A549 (cell line): ENCODE measurements at regions not wholly inside any gene's neighbourhood (a gene's known extent, or its start where the extent isn't known, plus 50 kb on each side); places are given as distances from the start of the nearest gene placed in this dataset.
A peak's percentile ranks its signal among the peaks of the same experiment; 100 is the strongest.

Experiments
- ATAC-seq, 2 experiments: fragments of 200-7000 bp in 1 of 2; fragments of >200 bp in 1 of 2; cut with Nextera tagmentation in 1 of 2; cut with Tn5 transposase in 1 of 2; 3 replicates each; pipeline versions ENCODE4 v1.8.0 to v1.9.1; 2018 to 2020; ENCODE audit warnings: mild to moderate bottlenecking in 1 of 2, moderate library complexity in 1 of 2
- CTCF ChIA-PET: fragments of 300-600 bp; sonication (Branson Sonifier 250); formaldehyde crosslinking; extraction: SDS; loops from one replicate; lab custom pipeline; 2021; ENCODE audit warnings: antibody characterized with exemption, inconsistent platforms; lab: Yijun Ruan, JAX
- POLR2A ChIA-PET: fragments of 350-600 bp; formaldehyde crosslinking; extraction: SDS; loops from one replicate; lab custom pipeline; 2021; ENCODE audit warnings: antibody characterized with exemption, inconsistent platforms; lab: Yijun Ruan, JAX
- DNase-seq, 2 experiments: peaks; one replicate each; pipeline versions ENCODE4 v3.0.0 to v3.0.0-alpha.2; 2011 to 2016; ENCODE audit warnings: low read depth in 1 of 2, low spot score in 1 of 2
- FAIRE-seq: peaks from 2 replicates; lab custom pipeline; 2011; peaks lifted over from hg19 to GRCh38; lab: Jason Lieb, UNC
- H3K27ac ChIP-seq, 2 experiments: fragments of >200 bp; sonication (Bioruptor Twin); formaldehyde crosslinking; 3 replicates each; pipeline ENCODE4 v1.5.1; 2016 to 2017
- H3K4me1 ChIP-seq: fragments of >200 bp; sonication (Bioruptor Twin); formaldehyde crosslinking; 3 replicates; pipeline ENCODE4 v1.6.1; 2016
- H3K4me2 ChIP-seq: fragments of >200 bp; sonication (Bioruptor Twin); formaldehyde crosslinking; 3 replicates; pipeline ENCODE4 v1.6.1; 2016
- H3K4me3 ChIP-seq: fragments of >200 bp; sonication (Bioruptor Twin); formaldehyde crosslinking; 3 replicates; pipeline ENCODE4 v1.5.1; 2016
- H3K9me3 ChIP-seq: fragments of >200 bp; sonication (Bioruptor Twin); formaldehyde crosslinking; 3 replicates; pipeline ENCODE4 v1.6.1; 2016
- BHLHE40 ChIP-seq: IDR thresholded peaks from 2 replicates; pipeline ENCODE4 v1.6.1; 2012; ENCODE audit warnings: low read depth, low read length, inconsistent platforms
- CBX8 ChIP-seq: fragments of 200-600 bp; sonication (generic); IDR thresholded peaks from 2 replicates; pipeline ENCODE4 v1.6.1; 2016
- CEBPB ChIP-seq, 2 experiments: fragments of >200 bp in 1 of 2; sonication (Bioruptor Twin) in 1 of 2; formaldehyde crosslinking in 1 of 2; IDR thresholded peaks; 2 replicates each; pipeline ENCODE4 v1.6.1; 2012 to 2016
- EHMT2 ChIP-seq: fragments of 200-600 bp; sonication (generic); IDR thresholded peaks from 2 replicates; pipeline ENCODE4 v1.6.1; 2016; ENCODE audit warnings: antibody characterized with exemption, low read depth, mild to moderate bottlenecking, moderate library complexity
- HEYL ChIP-seq: fragments of 250-450 bp; sonication (Bioruptor Pico); IDR thresholded peaks from 2 replicates; pipeline ENCODE4 v1.8.0; 2021; ENCODE audit warnings: mild to moderate bottlenecking, moderate library complexity
- MYC ChIP-seq: IDR thresholded peaks from 2 replicates; pipeline ENCODE4 v1.6.1; 2012; ENCODE audit warnings: mild to moderate bottlenecking, inconsistent platforms, low read length, improper control_type of control experiment, borderline replicate concordance
- NPAS2 ChIP-seq: fragments of 250-450 bp; sonication (Bioruptor Pico); IDR thresholded peaks from 2 replicates; pipeline ENCODE4 v1.8.0; 2022; ENCODE audit warnings: mild to moderate bottlenecking, moderate library complexity, borderline replicate concordance
- POLR2A ChIP-seq: IDR thresholded peaks from 2 replicates; pipeline ENCODE4 v1.6.1; 2012; ENCODE audit warnings: mild to moderate bottlenecking, low read length
- RARB ChIP-seq: fragments of 250-450 bp; sonication (Bioruptor Pico); IDR thresholded peaks from 2 replicates; pipeline ENCODE4 v1.8.0; 2021; ENCODE audit warnings: mild to moderate bottlenecking, moderate library complexity
- TFCP2L1 ChIP-seq: fragments of 250-450 bp; sonication (Bioruptor Pico); IDR thresholded peaks from 2 replicates; pipeline ENCODE4 v1.5.0; 2021; ENCODE audit warnings: mild to moderate bottlenecking
- ZC3H11A ChIP-seq: fragments of 450-650 bp; IDR thresholded peaks from 2 replicates; pipeline ENCODE4 v1.6.1; 2014; ENCODE audit warnings: antibody characterized with exemption, mild to moderate bottlenecking
- ZFP36 ChIP-seq: fragments of 450-650 bp; IDR thresholded peaks from 2 replicates; pipeline ENCODE4 v1.6.1; 2014; ENCODE audit warnings: borderline replicate concordance; ENCODE audit not compliant: partially characterized antibody
- ZNF302 ChIP-seq: fragments of 250-450 bp; sonication (Bioruptor Pico); IDR thresholded peaks from 2 replicates; pipeline ENCODE4 v1.9.0; 2021; ENCODE audit warnings: inconsistent platforms, mild to moderate bottlenecking, moderate library complexity
- WGBS: methylation state at CpG from one replicate; pipeline ENCODE4 v1.1.6; 2017; ENCODE audit errors: missing lambda C conversion rate; 5-methylcytosine and 5-hydroxymethylcytosine counted together
- TF ChIP-seq, protein P1 (sequence below): fragments of 200-600 bp; sonication (generic); IDR thresholded peaks from 2 replicates; pipeline ENCODE4 v1.6.1; 2016; ENCODE audit warnings: antibody characterized with exemption, mild to moderate bottlenecking, moderate library complexity
- TF ChIP-seq, protein P2 (sequence below): IDR thresholded peaks from 2 replicates; pipeline ENCODE4 v1.6.1; 2012

DNA sequence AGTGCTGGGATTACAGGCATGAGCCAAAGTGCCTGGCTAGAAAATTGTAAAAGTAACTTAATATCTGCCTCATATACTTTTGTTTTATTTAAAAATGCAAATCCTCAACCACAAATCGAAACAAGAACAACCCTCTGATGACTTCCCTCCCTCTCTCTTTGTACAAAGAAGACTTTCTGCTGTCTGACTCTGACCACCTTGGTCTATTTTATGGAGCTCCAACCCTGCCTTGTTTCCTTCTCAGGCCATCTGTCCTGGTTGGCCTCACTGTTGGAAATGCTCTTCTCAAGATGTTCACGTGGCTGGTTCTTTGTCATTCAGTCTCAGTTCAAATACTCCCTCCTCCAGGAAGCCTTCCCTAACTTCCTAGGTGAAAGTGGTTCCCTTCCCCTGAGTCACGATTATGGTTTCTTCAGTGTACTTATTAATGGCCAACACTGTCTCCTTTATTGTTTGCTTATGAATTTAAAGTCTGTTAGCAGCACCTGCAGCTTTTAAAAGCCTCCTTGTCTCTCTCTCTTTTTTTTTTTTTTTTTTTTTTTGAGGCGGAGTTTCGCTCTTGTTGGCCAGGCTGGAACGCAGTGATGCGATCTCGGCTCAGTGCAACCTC, 151.5 kb upstream of the SALL4 start:
- H3K9me3 ChIP-seq, result no peaks in the 10 kb centered on the region
- no peak overlapping the region for H3K4me3 ChIP-seq
- no peak overlapping the region for H3K27ac ChIP-seq
- POLR2A ChIA-PET, result no interaction called here
- no peak overlapping the region for H3K4me2 ChIP-seq
- DNase-seq (no peak), ATAC-seq (no peak)
- CTCF ChIA-PET, result interaction anchor here (0.6 to 1.7 kb wide), 7 partner anchors 39 to 649 kb away, joined by 3 to 7 read pairs (median 3); no protein-coding TSS in a partner anchor
- no peaks in the 10 kb centered on the region for H3K4me1 ChIP-seq
- TF ChIP-seq, protein P1, sequence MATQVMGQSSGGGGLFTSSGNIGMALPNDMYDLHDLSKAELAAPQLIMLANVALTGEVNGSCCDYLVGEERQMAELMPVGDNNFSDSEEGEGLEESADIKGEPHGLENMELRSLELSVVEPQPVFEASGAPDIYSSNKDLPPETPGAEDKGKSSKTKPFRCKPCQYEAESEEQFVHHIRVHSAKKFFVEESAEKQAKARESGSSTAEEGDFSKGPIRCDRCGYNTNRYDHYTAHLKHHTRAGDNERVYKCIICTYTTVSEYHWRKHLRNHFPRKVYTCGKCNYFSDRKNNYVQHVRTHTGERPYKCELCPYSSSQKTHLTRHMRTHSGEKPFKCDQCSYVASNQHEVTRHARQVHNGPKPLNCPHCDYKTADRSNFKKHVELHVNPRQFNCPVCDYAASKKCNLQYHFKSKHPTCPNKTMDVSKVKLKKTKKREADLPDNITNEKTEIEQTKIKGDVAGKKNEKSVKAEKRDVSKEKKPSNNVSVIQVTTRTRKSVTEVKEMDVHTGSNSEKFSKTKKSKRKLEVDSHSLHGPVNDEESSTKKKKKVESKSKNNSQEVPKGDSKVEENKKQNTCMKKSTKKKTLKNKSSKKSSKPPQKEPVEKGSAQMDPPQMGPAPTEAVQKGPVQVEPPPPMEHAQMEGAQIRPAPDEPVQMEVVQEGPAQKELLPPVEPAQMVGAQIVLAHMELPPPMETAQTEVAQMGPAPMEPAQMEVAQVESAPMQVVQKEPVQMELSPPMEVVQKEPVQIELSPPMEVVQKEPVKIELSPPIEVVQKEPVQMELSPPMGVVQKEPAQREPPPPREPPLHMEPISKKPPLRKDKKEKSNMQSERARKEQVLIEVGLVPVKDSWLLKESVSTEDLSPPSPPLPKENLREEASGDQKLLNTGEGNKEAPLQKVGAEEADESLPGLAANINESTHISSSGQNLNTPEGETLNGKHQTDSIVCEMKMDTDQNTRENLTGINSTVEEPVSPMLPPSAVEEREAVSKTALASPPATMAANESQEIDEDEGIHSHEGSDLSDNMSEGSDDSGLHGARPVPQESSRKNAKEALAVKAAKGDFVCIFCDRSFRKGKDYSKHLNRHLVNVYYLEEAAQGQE, result no peak
- TF ChIP-seq ZFP36 (peak; percentile 61), ZNF302 (CRISPR knock-in tag) (no peak)
- TF ChIP-seq, all 56 proteins: peak for 1
- 85% methylated on average over 8 of the region's 8 CpGs for WGBS
- no peak for FAIRE-seq

DNA sequence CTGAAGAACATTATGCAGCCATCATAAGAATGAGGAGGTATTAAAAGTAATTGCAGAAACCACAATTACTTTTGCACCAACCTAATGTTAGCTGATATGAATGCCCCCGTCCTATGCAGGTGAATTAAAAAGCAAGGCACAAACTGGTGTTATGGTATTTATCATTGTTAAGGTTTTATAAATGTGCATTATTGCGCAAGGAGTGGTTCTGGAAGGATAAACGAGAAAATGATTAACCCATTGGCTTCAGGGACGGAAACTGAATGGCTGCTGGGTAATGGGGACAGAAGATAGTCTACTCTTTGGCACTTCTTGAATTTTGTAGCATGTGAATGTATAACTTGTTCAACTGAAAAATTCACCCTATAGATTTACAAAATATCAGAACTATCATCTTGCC, 148.6 kb upstream of the SALL4 start:
- H3K4me1 ChIP-seq, result no peaks in the 10 kb centered on the region
- no peak overlapping the region for H3K27ac ChIP-seq
- no peak overlapping the region for H3K4me2 ChIP-seq
- POLR2A ChIA-PET, result no interaction called here
- no peak overlapping the region for H3K4me3 ChIP-seq
- CTCF ChIA-PET, result interaction anchor here (1.6 kb wide), 1 partner anchor 16 kb away, joined by 3 read pairs; no protein-coding TSS in a partner anchor
- peak; percentile 58 to 86; a peak in 3 of 4 replicates for TF ChIP-seq CEBPB (IDR thresholded peaks at IDR 0.05)
- TF ChIP-seq, protein P1, result no peak
- WGBS, result 69% methylated on average over 4 of the region's 4 CpGs
- DNase-seq, result no peak
- ATAC-seq, result no peak
- no peaks in the 10 kb centered on the region for H3K9me3 ChIP-seq
- FAIRE-seq, result no peak

DNA sequence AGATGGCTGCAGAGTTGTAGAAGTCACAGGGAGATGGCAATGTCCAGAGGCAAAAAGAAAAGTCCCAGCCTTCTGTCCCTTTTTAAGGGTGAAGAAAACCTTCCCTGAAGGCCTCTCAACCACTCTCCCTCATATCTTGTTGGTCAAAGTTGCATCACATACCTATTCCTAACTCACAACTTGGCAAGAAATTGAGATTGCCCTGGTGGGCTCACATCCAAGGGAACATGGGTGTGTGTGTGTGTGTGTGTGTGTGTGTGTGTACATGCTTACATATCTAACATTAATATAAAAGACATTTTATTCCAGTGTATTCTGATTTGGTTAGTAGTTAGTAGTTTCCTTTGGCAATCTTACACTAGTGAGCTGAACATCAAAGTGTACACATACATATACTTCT, 144.3 kb upstream of the SALL4 start:
- ATAC-seq (no peak), DNase-seq (no peak), FAIRE-seq (no peak)
- POLR2A ChIA-PET, result no interaction called here
- no peak overlapping the region for H3K4me2 ChIP-seq
- H3K27ac ChIP-seq, result no peak overlapping the region
- CTCF ChIA-PET, result interaction anchor here (0.5 to 2.6 kb wide), 2 partner anchors 19 to 107 kb away, joined by 3 to 12 read pairs; no protein-coding TSS in a partner anchor
- H3K4me1 ChIP-seq, result no peaks in the 10 kb centered on the region
- TF ChIP-seq ZC3H11A (no peak), BHLHE40 (no peak), EHMT2 (no peak), TFCP2L1 (no peak), HEYL (CRISPR knock-in tag) (no peak), MYC (no peak), CBX8 (no peak), POLR2A (no peak), RARB (CRISPR knock-in tag) (no peak), NPAS2 (CRISPR knock-in tag) (no peak)
- TF ChIP-seq, protein P2, sequence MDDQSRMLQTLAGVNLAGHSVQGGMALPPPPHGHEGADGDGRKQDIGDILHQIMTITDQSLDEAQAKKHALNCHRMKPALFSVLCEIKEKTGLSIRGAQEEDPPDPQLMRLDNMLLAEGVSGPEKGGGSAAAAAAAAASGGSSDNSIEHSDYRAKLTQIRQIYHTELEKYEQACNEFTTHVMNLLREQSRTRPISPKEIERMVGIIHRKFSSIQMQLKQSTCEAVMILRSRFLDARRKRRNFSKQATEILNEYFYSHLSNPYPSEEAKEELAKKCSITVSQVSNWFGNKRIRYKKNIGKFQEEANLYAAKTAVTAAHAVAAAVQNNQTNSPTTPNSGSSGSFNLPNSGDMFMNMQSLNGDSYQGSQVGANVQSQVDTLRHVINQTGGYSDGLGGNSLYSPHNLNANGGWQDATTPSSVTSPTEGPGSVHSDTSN, result no peak
- H3K4me3 ChIP-seq, result no peak overlapping the region
- H3K9me3 ChIP-seq, result no peaks in the 10 kb centered on the region
